Omental fat pad (tissue), 3 donors: ENCODE measurements at regions not wholly inside any gene's neighbourhood (a gene's known extent, or its start where the extent isn't known, plus 50 kb on each side); places are given as distances from the start of the nearest gene placed in this dataset.
"Not testable (repeated sequence)": the region's sequence is repeated elsewhere in the genome, so short reads cannot be mapped to it uniquely, and the experiment has no call there.

ENCODE experiments used
- ATAC-seq: fragments of 150-250 bp; one replicate; pipeline ENCODE4 v1.9.1; 2016; ENCODE audit warnings: mild to moderate bottlenecking, moderate library complexity; ENCODE audit not compliant: low FRiP score
- DNase-seq: peaks from one replicate; pipeline ENCODE4 v3.0.0-alpha.2; 2019; ENCODE audit warnings: low spot score
- CTCF ChIP-seq, 3 donors: fragments of 450-650 bp; IDR thresholded peaks; one replicate each; pipeline ENCODE4 v1.5.1; 2016 to 2017; ENCODE audit warnings: antibody characterized with exemption in 3 of 3, mild to moderate bottlenecking in 3 of 3, moderate library complexity in 2 of 3

DNA sequence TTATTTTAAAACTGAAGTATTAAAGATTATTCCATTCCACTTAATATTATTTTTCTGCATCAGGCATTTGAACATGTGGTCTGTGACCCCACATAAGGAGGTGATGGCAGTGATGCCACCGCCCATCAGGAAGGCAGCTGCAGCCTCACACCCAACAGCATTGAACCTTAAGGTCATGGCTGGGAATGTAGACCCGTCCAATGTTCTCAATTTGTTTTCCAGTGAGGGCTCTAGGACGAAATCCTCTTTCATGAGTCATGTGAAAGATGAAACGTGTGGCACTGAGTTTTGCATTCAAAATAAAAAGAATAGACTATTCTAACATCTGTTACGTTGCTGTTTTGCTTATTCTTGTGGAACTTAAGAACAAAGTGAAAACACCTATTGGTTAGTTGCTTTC is 74.5 kb upstream of the ANKRD10 start:
- no peak for TF ChIP-seq CTCF (IDR thresholded peaks at IDR 0.05)
- DNase-seq = no peak
- no peak for ATAC-seq

DNA sequence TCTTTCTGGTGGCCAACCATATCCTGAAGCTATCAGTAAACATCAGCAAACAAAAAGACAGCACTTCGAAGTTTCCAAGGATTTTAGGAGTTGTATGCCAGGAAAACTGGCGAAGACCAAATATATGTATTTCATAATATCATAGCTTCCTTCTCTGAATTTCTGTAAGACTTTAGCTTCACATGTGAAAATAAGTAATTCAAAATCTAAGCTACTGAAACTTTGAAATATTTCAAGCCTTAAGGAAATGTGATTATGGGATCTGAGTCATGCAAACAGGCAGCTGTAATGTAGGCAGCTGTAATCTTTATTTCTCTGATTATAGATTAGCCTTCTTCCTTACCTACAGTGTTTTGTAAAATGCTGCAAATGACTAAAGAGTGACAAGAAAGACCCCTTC is 70.7 kb upstream of the ANKRD10 start:
- DNase-seq (no peak), ATAC-seq (no peak)
- TF ChIP-seq CTCF (IDR thresholded peaks at IDR 0.05) = no peak

DNA sequence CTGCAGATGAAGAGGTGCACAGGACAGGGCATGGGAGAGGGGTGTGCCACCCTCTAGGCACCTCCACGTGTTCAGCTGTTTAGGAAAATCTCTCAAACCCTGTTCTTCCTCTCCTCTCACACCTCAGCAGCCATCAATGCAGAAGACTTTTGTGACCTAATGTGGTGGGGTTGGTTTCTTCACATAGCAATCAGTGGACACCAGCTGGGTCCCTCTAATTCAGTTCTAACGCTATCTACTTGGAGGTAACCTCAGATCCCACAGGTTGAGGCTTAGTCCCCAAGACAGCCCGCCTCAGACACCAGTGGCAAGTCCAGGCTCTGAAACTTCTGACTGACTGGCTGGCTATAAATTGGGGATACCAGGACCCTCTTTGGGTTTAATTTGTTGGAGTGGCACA is 69.9 kb upstream of the ANKRD10 start:
- ATAC-seq (no peak), DNase-seq (no peak)
- TF ChIP-seq CTCF (IDR thresholded peaks at IDR 0.05) = no peak

DNA sequence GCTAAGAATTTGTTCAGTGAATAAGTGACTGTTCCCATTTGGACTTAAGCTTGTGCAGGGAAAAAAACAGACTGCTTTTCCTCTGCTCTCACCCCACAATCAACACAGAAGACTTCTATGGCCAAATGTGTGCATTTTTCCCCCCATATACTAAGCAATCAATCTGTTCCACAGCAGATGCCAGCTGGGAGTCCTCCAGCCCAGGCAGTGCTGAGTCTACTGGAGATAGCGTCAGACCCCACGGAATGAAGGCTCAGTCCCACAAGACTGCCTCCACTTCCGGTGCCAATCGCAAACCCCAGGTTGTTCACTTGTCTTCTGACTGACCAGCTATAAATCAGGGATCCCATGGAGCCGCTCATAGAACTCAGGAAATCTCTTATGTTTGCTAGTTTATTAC is 69.5 kb upstream of the ANKRD10 start:
- DNase-seq = no peak
- no peak for ATAC-seq
- TF ChIP-seq CTCF (IDR thresholded peaks at IDR 0.05) = no peak

DNA sequence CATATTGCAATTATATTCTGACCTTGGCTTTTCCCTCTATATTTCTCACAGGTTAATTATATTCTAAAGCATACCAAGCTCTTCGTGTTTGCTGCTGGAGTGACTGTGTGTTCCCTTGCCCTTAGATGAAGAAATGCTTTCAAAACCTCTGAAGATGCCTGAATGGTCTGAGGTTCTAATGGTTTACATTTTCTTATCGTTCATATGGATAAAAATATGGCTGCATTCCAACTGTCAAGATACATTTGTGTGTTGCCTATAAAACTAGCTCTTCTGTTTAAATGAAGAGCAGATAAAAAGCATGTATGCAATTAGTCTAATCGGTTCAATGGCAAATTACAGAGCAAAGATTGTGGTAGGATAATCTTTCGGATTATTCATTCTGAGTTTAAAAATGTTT is 68.4 kb upstream of the ANKRD10 start:
- DNase-seq (no peak), ATAC-seq (no peak)
- TF ChIP-seq CTCF (IDR thresholded peaks at IDR 0.05) = no peak

DNA sequence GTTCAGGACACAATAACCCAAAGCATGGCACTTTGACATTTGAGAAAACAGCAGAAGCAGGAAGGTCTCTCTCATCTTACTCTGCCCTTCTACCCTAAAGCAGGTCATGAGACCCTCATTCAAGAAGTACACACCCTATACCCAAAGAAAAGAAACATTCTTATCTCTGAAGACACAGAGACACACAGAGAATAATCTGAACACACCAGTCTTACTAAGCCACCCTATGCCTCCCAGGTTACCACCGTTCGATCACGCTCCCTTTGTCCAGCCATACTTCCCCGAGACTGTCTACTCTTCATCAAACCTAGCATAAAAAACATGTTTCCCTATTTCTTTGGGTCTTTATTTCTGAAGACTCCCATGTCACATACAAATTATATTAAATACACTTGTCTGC is 66.5 kb upstream of the ANKRD10 start:
- no peak for DNase-seq
- no peak for ATAC-seq
- no peak for TF ChIP-seq CTCF (IDR thresholded peaks at IDR 0.05)

DNA sequence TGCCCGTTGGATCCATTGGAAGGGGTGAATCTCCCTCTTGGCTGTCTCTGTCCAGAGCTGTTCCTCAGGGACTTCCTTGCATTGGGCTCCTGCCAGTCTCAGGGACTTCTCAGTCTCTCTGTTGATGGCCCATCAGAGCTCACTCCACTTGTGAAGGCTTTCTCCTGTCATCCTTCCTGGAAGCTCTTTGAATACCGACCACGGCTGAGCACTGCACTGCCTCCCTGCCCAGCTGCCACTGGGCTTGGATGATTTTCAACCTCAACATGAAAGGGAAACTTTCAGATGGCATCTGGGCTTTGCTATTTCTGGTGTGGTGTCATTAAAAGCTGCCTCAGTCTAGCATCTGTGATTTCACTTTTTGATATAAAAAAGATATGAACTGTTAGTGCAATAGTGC is 66.1 kb upstream of the ANKRD10 start:
- no peak for ATAC-seq
- TF ChIP-seq CTCF (IDR thresholded peaks at IDR 0.05) = no peak
- DNase-seq = no peak

DNA sequence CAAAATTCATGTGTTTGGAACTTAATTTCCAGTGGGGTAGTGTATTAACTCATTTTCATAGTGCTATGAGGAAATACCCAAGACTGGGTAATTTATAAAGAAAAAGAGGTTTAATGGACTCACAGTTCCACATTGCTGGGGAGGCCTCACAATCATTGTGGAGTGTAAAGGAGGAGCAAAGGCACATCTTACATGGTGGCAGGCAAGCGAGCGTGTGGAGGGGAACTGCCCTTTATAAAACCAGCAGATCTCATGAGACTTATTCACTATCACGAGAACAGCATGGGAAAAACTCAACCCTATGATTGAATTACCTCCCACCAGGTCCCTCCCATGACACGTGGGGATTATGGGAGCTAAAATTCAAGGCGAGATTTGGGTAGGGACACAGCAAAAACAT is 64.3 kb upstream of the ANKRD10 start:
- not testable (repeated sequence) for ATAC-seq, DNase-seq
